Ascending aorta (tissue), 2 donors: ENCODE measurements at regions not wholly inside any gene's neighbourhood (a gene's known extent, or its start where the extent isn't known, plus 50 kb on each side); places are given as distances from the start of the nearest gene placed in this dataset.

Experiments
- DNase-seq, 2 donors: peaks; one replicate each; pipeline ENCODE4 v3.0.0-alpha.2; 2019; ENCODE audit warnings: low spot score in 2 of 2
- H3K27ac ChIP-seq, 2 donors: fragments of 200-600 bp; sonication (generic); one replicate each; pipeline ENCODE4 v1.5.1; 2016 to 2017; ENCODE audit warnings: mild to moderate bottlenecking in 1 of 2
- H3K27me3 ChIP-seq: fragments of 200-600 bp; sonication (generic); one replicate; pipeline ENCODE4 v1.5.1; 2017
- H3K36me3 ChIP-seq, 2 donors: fragments of 200-600 bp; sonication (generic); one replicate each; pipeline ENCODE4 v1.5.1; 2016
- H3K4me1 ChIP-seq, 2 donors: fragments of 200-600 bp; sonication (generic); one replicate each; pipeline ENCODE4 v1.5.1; 2016 to 2017; ENCODE audit warnings: mild to moderate bottlenecking in 1 of 2
- H3K4me3 ChIP-seq, 2 donors: fragments of 200-600 bp; sonication (generic); one replicate each; pipeline ENCODE4 v1.5.1; 2016 to 2017; ENCODE audit warnings: mild to moderate bottlenecking in 1 of 2
- H3K9me3 ChIP-seq, 2 donors: fragments of 200-600 bp; sonication (generic); one replicate each; pipeline ENCODE4 v1.5.1; 2016
- CTCF ChIP-seq, 3 experiments: fragments of 200-600 bp in 2 of 3; fragments of 450-650 bp in 1 of 3; sonication (generic) in 2 of 3; IDR thresholded peaks; one replicate each; pipeline ENCODE4 v1.5.1; 2016 to 2019; ENCODE audit warnings: antibody characterized with exemption in 3 of 3, mild to moderate bottlenecking in 1 of 3, moderate library complexity in 1 of 3
- intact Hi-C: fragments of 100-400 bp; cut with DNase I; formaldehyde crosslinking; loops from one replicate; pipeline ENCODE4 v1.15.1; 2023

GRCh38 chr14:34072401-34072800 lies 121.5 kb upstream of the EGLN3 start:
- no peaks in the 10 kb centered on the region for H3K4me1 ChIP-seq
- intact Hi-C loops = no loop called here
- H3K27ac ChIP-seq = no peak overlapping the region
- DNase-seq = no peak
- TF ChIP-seq CTCF (IDR thresholded peaks at IDR 0.05) = no peak
- H3K9me3 ChIP-seq = no peaks in the 10 kb centered on the region
- H3K27me3 ChIP-seq = no peaks in the 10 kb centered on the region
- H3K4me3 ChIP-seq = no peak overlapping the region
- no peaks in the 10 kb centered on the region for H3K36me3 ChIP-seq

- intact Hi-C loops = no loop called here
- Histone ChIP-seq H3K9me3 (no peaks in the 10 kb centered on the region), H3K27ac (no peak overlapping the region), H3K4me1 (peaks cover 0 to 8% of the 10 kb centered on the region in 2 donors), H3K4me3 (no peak overlapping the region), H3K27me3 (no peaks in the 10 kb centered on the region), H3K36me3 (no peaks in the 10 kb centered on the region)
- no peak for TF ChIP-seq CTCF (IDR thresholded peaks at IDR 0.05)
- no peak for DNase-seq
These were observed 120.1 kb upstream of the EGLN3 start for GRCh38 chr14:34070917-34071407.

- no peak overlapping the region for H3K4me3 ChIP-seq
- intact Hi-C loops = loop anchor here (10.0 kb wide), 1 partner anchor 805 kb away; the partner anchor contains the start of gene BAZ1A
- H3K9me3 ChIP-seq = no peaks in the 10 kb centered on the region
- no peak overlapping the region for H3K27ac ChIP-seq
- no peaks in the 10 kb centered on the region for H3K36me3 ChIP-seq
- peaks cover 0 to 9% of the 10 kb centered on the region in 2 donors for H3K4me1 ChIP-seq
- DNase-seq = no peak
- H3K27me3 ChIP-seq = no peaks in the 10 kb centered on the region
- no peak for TF ChIP-seq CTCF (IDR thresholded peaks at IDR 0.05)
These were observed 119.1 kb upstream of the EGLN3 start for GRCh38 chr14:34069854-34070582.

GRCh38 chr14:34067587-34067986 lies 116.7 kb upstream of the EGLN3 start:
- TF ChIP-seq CTCF (IDR thresholded peaks at IDR 0.05) = no peak
- intact Hi-C loops = loop anchor here (10.0 kb wide), 1 partner anchor 807 kb away; the partner anchor contains the start of gene BAZ1A
- H3K36me3 ChIP-seq = no peaks in the 10 kb centered on the region
- DNase-seq = no peak
- no peaks in the 10 kb centered on the region for H3K9me3 ChIP-seq
- no peak overlapping the region for H3K4me3 ChIP-seq
- H3K27me3 ChIP-seq = no peaks in the 10 kb centered on the region
- H3K4me1 ChIP-seq = peaks cover 0 to 9% of the 10 kb centered on the region in 2 donors
- H3K27ac ChIP-seq = peak overlapping the region in 1 of 2 donors; percentile 33

- Histone ChIP-seq H3K4me3 (no peak overlapping the region), H3K9me3 (no peaks in the 10 kb centered on the region), H3K27ac (peak overlapping the region; percentile 58 to 69), H3K36me3 (no peaks in the 10 kb centered on the region), H3K4me1 (peaks cover 0 to 9% of the 10 kb centered on the region in 2 donors), H3K27me3 (no peaks in the 10 kb centered on the region)
- intact Hi-C loops = loop anchor here (10.0 kb wide), 1 partner anchor 809 kb away; the partner anchor contains the start of gene BAZ1A
- TF ChIP-seq CTCF (IDR thresholded peaks at IDR 0.05) = no peak
- DNase-seq = no peak
These were observed 115.0 kb upstream of the EGLN3 start for GRCh38 chr14:34065690-34066391.
